EL (cell line): ENCODE measurements at regions not wholly inside any gene's neighbourhood (a gene's known extent, or its start where the extent isn't known, plus 50 kb on each side); places are given as distances from the start of the nearest gene placed in this dataset.

ENCODE experiments used
- DNase-seq: peaks from one replicate; pipeline ENCODE4 v3.0.0-alpha.2; 2016

DNA sequence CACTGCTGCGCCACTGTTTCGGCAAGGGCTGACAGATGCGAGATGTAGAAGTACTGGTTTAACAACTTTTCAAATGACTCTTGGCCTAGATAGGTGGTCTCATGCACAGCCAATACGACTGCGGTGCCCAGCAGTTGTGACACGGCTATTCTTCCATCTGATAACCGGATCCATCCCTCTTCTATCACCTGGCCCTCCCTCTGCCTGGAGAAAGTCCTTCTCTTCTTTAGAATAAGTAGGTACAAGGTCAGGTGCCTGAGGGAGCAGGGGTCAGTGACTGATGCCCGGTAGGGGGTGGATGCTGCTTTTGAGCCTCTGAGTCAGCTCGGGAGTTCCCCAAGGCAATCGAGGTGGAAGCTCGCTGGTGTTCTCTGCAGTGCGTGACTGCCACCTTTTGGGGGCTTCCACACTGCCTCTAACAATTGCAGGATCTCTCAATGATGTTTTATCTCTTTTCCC lies 166.8 kb upstream of the GRIK2 start:
- peak; percentile 68 for DNase-seq

DNA sequence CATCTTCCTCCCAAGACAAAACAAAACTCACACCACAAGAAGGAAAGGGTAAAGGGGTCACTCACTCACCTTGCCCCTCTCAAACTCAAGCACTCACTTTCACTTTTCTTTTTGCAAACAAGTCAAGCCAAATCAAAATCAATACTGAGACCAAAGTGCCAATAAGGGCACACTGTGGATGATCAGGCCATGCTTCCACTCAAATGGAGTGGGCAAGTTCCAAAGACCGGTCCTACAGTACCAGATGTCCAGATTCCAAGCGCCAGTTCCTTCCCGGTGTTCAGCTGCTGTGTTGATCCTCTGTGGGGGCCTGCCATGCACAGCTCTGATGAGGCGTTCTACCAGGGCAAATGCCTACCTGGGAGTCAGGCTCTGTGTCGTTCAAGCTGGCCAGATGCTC lies 162.6 kb upstream of the GRIK2 start:
- no peak for DNase-seq

DNA sequence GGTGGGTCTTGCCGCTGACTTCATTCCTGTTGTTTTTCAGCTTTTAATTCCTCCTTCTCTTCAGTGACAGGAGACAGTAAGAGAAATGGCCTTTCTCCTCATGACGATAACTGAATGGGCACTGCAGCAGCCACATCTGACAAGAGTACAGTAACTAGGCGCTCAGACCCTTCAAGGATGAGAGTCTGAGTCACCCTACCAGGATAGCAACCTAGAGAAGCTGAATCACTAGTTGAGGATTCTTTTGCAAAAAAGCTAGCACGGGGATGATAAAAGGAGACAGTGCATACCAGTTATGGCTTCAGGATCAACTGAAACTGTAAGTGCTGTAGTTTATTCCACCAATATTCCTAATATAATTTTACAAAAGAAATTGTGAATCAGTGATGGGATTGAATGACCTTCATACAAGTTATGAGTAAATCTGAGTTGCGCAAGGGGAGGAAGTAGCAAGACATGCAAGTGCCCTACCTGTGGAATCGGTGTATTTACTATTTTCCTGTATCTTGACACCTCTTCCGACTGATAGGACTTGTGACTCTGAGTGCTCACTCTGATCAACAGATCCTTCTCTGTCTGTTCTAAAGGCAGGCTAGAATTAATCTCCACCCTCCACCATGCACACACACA lies 161.8 kb upstream of the GRIK2 start:
- no peak for DNase-seq

DNA sequence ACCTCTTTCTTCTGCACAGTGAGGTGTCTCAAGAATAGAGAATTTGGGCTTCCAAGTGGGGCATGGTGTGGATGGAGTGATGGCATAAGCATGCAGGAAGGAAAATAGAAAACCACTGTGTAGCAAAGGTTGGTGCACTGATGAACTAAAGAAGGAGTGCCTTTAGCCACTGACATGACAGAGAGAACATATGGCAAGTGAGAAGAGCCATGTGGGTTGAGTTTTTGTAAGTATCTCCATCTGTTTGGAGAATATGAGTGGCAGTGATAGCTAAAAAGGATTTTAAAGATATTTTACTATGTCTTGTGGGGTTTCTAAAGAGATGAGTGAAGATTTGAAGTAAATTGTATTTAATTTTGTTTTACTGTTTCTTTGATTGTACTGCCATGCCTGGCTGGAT lies 160.5 kb upstream of the GRIK2 start:
- no peak for DNase-seq

- DNase-seq: no peak
Observed at GRCh38 chr6:101236709-101237108, 156.8 kb upstream of the GRIK2 start.

- no peak for DNase-seq
Observed at GRCh38 chr6:101241442-101241841, 152.1 kb upstream of the GRIK2 start.

GRCh38 chr6:101249470-101249869 lies 144.0 kb upstream of the GRIK2 start:
- DNase-seq: no peak

GRCh38 chr6:101257163-101257562 lies 136.3 kb upstream of the GRIK2 start:
- DNase-seq: no peak

DNA sequence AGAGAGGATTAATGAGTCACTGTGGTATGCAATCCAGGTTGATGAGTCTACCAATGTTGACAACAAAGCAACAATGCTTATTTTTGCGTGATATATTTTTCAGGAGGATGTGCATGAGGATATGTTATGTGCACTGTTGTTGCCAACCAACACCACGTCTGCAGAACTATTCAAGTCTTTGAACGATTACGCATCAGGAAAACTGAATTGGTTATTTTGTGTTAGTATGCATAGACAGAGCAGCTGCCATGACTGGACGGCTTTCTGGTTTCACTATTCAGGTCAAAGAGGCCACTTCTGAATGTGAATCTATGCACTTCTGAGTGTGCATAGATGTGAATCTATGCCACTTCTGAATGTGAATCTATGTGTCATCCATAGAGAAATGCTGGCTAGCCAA lies 134.0 kb upstream of the GRIK2 start:
- DNase-seq: peak; percentile 1

GRCh38 chr6:101263596-101263995 lies 129.9 kb upstream of the GRIK2 start:
- peak; percentile 2 for DNase-seq

GRCh38 chr6:101266063-101266462 lies 127.4 kb upstream of the GRIK2 start:
- no peak for DNase-seq

GRCh38 chr6:101268541-101268940 lies 125.0 kb upstream of the GRIK2 start:
- DNase-seq: peak; percentile 59

- no peak for DNase-seq
Observed at GRCh38 chr6:101275251-101275650, 118.3 kb upstream of the GRIK2 start.

- peak; percentile 27 for DNase-seq
Observed at GRCh38 chr6:101276066-101276465, 117.4 kb upstream of the GRIK2 start.

- DNase-seq: no peak
Observed at GRCh38 chr6:101279410-101279809, 114.1 kb upstream of the GRIK2 start.

DNA sequence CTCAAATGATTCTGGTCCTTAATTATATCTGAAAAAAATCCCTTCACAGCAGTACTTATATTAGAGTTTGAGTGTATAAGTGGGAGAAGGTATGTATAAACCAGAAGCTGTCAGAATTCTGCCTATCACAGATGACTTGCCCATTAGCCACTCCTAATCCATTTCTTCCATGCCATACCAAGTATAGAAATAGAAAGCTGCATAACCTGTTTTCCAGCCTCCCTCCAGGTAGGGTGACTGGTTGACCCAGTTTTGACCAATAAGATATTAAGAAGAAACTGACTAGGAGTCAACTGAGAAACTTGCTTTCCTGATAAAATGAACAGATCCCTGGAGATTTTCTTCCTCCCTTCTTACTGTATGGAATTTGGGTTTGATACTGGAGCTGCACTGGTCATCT lies 112.2 kb upstream of the GRIK2 start:
- DNase-seq: no peak

- DNase-seq: no peak
Observed at GRCh38 chr6:101284131-101284530, 109.4 kb upstream of the GRIK2 start.

DNA sequence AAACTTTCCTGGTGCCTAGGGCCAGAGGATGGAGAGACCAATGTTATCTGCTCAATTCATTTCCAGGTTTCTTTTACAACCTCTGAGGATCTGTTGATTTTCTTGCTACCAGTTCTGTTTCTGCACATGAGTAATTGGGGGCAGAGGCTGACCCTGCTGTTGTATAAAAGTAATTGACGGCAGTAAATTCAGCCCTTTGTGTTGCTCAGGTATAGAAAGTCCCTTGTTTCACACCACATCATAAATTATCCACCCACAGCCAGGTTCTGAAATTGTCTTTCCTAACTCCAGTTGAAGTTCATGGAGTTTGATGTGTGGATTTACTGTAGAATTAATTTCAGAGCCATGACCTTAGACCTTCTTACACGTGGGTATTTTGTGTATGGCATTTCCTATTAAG lies 107.4 kb upstream of the GRIK2 start:
- DNase-seq: no peak

DNA sequence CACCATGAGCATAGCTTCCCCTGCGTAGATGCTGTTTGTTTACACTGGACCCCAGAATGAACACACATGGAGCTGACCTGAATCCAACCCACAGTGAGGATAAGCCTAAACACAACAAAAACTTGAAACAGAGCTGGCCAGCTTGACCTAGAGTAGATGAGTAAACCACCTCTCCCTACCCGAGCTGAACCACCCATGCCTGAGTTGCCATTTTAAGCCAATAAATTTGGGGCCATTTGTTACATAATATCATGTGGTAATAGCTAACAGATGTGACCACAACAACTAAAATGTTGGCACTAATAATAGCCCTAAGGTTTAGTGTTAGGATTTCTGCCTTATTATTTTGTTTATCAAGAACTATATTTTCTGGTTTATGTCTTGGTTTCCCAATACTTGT lies 103.2 kb upstream of the GRIK2 start:
- DNase-seq: peak; percentile 6

DNA sequence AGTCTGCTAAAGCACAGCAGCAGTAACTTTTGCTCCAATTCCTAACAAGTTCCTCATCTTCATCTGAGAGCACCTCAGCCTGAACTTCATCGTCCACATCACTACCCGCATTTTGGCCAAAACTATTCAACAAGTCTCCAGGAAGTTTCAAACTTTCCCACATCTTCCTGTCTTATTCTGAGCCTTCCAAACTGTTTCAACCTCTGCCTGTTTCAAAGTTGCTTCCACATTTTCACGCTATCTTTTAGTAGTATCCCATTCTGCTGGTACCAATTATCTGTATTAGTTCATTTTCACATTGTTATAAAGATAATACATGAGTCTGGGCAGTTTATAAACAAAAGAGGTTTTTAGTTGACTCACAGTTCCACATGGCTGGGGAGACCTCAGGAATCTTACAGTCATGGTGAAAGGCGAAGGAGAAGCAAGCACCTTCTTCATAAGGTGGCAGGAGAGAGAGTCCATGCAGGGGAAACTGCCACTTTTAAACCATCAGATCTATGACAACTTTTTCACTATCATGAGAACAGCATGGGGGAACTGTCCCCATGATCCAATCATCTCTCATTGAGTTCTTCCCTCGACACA lies 99.4 kb upstream of the GRIK2 start:
- no peak for DNase-seq

GRCh38 chr6:101294676-101295075 lies 98.8 kb upstream of the GRIK2 start:
- DNase-seq: peak; percentile 4

DNA sequence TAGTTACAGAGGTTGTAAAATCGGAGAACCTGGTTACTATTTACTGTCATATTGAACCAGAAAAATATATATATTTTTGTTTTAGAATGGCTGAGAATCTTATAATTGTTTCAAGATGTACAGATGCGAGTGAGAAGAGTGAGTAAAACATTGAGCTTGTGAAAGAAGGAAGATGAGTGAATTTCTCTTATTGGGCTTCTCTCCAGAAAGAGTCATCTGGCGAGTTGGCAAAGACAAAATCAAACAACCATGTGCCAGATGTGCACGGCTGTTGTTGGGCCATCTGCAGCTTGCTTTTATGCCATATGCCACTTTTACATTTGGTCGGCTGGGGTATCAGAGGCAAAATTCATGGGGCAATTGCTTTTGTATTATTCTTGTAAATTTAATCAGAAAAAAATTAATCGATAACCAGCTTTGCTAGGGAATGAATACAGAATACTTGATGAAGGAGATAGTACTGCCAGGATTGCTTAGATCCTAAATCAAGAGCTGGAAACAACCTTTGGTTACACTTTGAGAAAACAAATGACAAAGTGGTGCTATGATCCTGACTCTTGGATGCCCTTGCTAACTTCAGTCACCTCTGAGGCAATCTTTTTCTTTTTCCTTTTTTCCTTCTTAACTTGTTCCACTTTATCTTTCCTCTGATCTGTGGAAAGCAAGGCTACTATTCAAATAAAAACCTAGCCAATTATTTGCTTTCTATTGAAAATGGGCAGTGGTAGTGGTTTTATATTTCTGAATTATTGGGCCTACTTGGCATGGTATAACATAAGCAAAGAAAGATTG lies 97.1 kb upstream of the GRIK2 start:
- peak; percentile 69 for DNase-seq

DNA sequence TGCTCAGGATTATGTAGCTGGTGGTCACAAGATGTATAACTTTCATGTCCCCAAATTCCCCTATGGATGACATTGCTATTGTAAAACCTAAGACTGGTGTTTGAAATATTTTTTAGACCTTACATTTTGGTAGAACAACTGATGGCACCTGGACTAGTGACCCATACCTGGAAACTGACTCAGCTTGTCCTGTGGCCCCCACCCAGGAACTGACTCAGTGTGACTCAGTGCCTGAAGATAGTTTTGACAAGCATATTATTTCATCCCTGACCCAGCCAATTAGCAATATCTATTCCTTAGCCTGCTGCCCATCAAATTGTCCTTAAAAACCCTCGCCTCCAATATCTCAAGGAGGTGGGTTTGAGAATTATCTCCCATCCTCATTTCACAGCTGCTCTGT lies 90.9 kb upstream of the GRIK2 start:
- no peak for DNase-seq

GRCh38 chr6:101303495-101303894 lies 90.0 kb upstream of the GRIK2 start:
- DNase-seq: no peak
